ENCODE measurements at regions not wholly inside any gene's neighbourhood (a gene's known extent, or its start where the extent isn't known, plus 50 kb on each side); places are given as distances from the start of the nearest gene placed in this dataset.

- TF ChIP-seq EZH2phosphoT487 (IDR thresholded peaks at IDR 0.05; ENCODE audit: borderline replicate concordance) = no peak
- no peak for TF ChIP-seq CTCF (conservative IDR thresholded peaks at IDR 0.05; ENCODE audit: low read length)
- Histone ChIP-seq H4K20me1 (ENCODE audit: insufficient read depth, low read length, poor library complexity, severe bottlenecking) (no peaks in the 10 kb centered on the region), H3K4me3 (ENCODE audit: low read length, poor library complexity, severe bottlenecking) (no peak overlapping the region), H3K79me2 (ENCODE audit: insufficient read depth, low read length) (no peaks in the 10 kb centered on the region), H3K9me2 (replicated peaks; ENCODE audit: low read depth, low read length) (no peaks in the 10 kb centered on the region), H3F3A (ENCODE audit: low read depth) (no peaks in the 10 kb centered on the region), H3K27me3 (ENCODE audit: insufficient read depth, low read length, poor library complexity, severe bottlenecking) (no peaks in the 10 kb centered on the region), H3K36me3 (ENCODE audit: insufficient read depth, low read length) (no peaks in the 10 kb centered on the region), H3K9ac (ENCODE audit: low read depth, low read length, poor library complexity, severe bottlenecking) (no peak overlapping the region), H3K4me2 (ENCODE audit: low read depth, low read length, poor library complexity, severe bottlenecking) (no peak overlapping the region), H3K4me1 (ENCODE audit: insufficient read depth, low read length, poor library complexity, severe bottlenecking) (no peaks in the 10 kb centered on the region), H2AFZ (ENCODE audit: low read length) (no peak overlapping the region), H3K9me3 (ENCODE audit: insufficient read depth, low read depth, low read length) (no peaks in the 10 kb centered on the region)
Measured at GRCh38 chr18:30254331-30254730, 788.2 kb downstream of the DSC3 start.

GRCh38 chr18:30248056-30248455, 794.5 kb downstream of the DSC3 start:
- Histone ChIP-seq H3K27me3 (ENCODE audit: insufficient read depth, low read length, poor library complexity, severe bottlenecking) (no peaks in the 10 kb centered on the region), H3F3A (ENCODE audit: low read depth) (no peaks in the 10 kb centered on the region), H4K20me1 (ENCODE audit: insufficient read depth, low read length, poor library complexity, severe bottlenecking) (no peaks in the 10 kb centered on the region), H3K4me1 (ENCODE audit: insufficient read depth, low read length, poor library complexity, severe bottlenecking) (no peaks in the 10 kb centered on the region), H3K9me3 (ENCODE audit: insufficient read depth, low read depth, low read length) (no peaks in the 10 kb centered on the region), H3K9ac (ENCODE audit: low read depth, low read length, poor library complexity, severe bottlenecking) (no peak overlapping the region), H2AFZ (ENCODE audit: low read length) (no peak overlapping the region), H3K4me2 (ENCODE audit: low read depth, low read length, poor library complexity, severe bottlenecking) (no peak overlapping the region), H3K4me3 (ENCODE audit: low read length, poor library complexity, severe bottlenecking) (no peak overlapping the region), H3K9me2 (replicated peaks; ENCODE audit: low read depth, low read length) (no peaks in the 10 kb centered on the region), H3K36me3 (ENCODE audit: insufficient read depth, low read length) (no peaks in the 10 kb centered on the region), H3K79me2 (ENCODE audit: insufficient read depth, low read length) (no peaks in the 10 kb centered on the region)
- no peak for TF ChIP-seq EZH2phosphoT487 (IDR thresholded peaks at IDR 0.05; ENCODE audit: borderline replicate concordance)
- no peak for TF ChIP-seq CTCF (conservative IDR thresholded peaks at IDR 0.05; ENCODE audit: low read length)

- Histone ChIP-seq H2AFZ (ENCODE audit: low read length) (no peak overlapping the region), H3K4me2 (ENCODE audit: low read depth, low read length, poor library complexity, severe bottlenecking) (no peak overlapping the region), H4K20me1 (ENCODE audit: insufficient read depth, low read length, poor library complexity, severe bottlenecking) (no peaks in the 10 kb centered on the region), H3K4me3 (ENCODE audit: low read length, poor library complexity, severe bottlenecking) (no peak overlapping the region), H3F3A (ENCODE audit: low read depth) (no peaks in the 10 kb centered on the region), H3K27me3 (ENCODE audit: insufficient read depth, low read length, poor library complexity, severe bottlenecking) (no peaks in the 10 kb centered on the region), H3K9me3 (ENCODE audit: insufficient read depth, low read depth, low read length) (no peaks in the 10 kb centered on the region), H3K79me2 (ENCODE audit: insufficient read depth, low read length) (no peaks in the 10 kb centered on the region), H3K9me2 (replicated peaks; ENCODE audit: low read depth, low read length) (no peaks in the 10 kb centered on the region), H3K36me3 (ENCODE audit: insufficient read depth, low read length) (no peaks in the 10 kb centered on the region), H3K4me1 (ENCODE audit: insufficient read depth, low read length, poor library complexity, severe bottlenecking) (no peaks in the 10 kb centered on the region), H3K9ac (ENCODE audit: low read depth, low read length, poor library complexity, severe bottlenecking) (no peak overlapping the region)
- no peak for TF ChIP-seq EZH2phosphoT487 (IDR thresholded peaks at IDR 0.05; ENCODE audit: borderline replicate concordance)
- TF ChIP-seq CTCF (conservative IDR thresholded peaks at IDR 0.05; ENCODE audit: low read length) = no peak
Measured at GRCh38 chr18:30245766-30246455, 796.6 kb downstream of the DSC3 start.
